H9 (cell line): ENCODE measurements at regions not wholly inside any gene's neighbourhood (a gene's known extent, or its start where the extent isn't known, plus 50 kb on each side); places are given as distances from the start of the nearest gene placed in this dataset.

Source experiments
- DNase-seq: peaks from one replicate; pipeline ENCODE4 v3.0.0-alpha.2; 2017
- H2AFZ ChIP-seq: one replicate; pipeline ENCODE4 v1.6.1; 2013; ENCODE audit warnings: mild to moderate bottlenecking, low read length, control low read depth, moderate library complexity
- H2AK5ac ChIP-seq: 2 replicates; pipeline ENCODE4 v1.6.1; 2013; ENCODE audit warnings: low read length, control low read depth, mixed read lengths; ENCODE audit not compliant: insufficient read length
- H2BK120ac ChIP-seq: one replicate; pipeline ENCODE4 v1.6.1; 2013; ENCODE audit warnings: low read depth, mild to moderate bottlenecking, low read length, control low read depth, inconsistent platforms; ENCODE audit not compliant: poor library complexity, severe bottlenecking
- H2BK12ac ChIP-seq: 2 replicates; pipeline ENCODE4 v1.6.1; 2013; ENCODE audit warnings: low read length, control low read depth, mixed read lengths, low read depth; ENCODE audit not compliant: insufficient read length
- H2BK15ac ChIP-seq: 2 replicates; pipeline ENCODE4 v1.6.1; 2013; ENCODE audit warnings: low read depth, low read length, control low read depth
- H2BK20ac ChIP-seq: one replicate; pipeline ENCODE4 v1.6.1; 2013; ENCODE audit warnings: low read depth, mild to moderate bottlenecking, low read length, control low read depth, inconsistent platforms; ENCODE audit not compliant: poor library complexity, severe bottlenecking
- H2BK5ac ChIP-seq: 2 replicates; pipeline ENCODE4 v1.6.1; 2013; ENCODE audit warnings: low read length, control low read depth, mixed read lengths; ENCODE audit not compliant: insufficient read length
- H3K14ac ChIP-seq: 2 replicates; pipeline ENCODE4 v1.6.1; 2013; ENCODE audit warnings: low read length, control low read depth; ENCODE audit not compliant: insufficient read depth
- H3K18ac ChIP-seq: 2 replicates; pipeline ENCODE4 v1.6.1; 2013; ENCODE audit warnings: low read depth, mild to moderate bottlenecking, mixed read lengths, low read length, control low read depth; ENCODE audit not compliant: insufficient read length
- H3K23ac ChIP-seq: 2 replicates; pipeline ENCODE4 v1.6.1; 2013; ENCODE audit warnings: low read length, control low read depth, mixed read lengths, low read depth; ENCODE audit not compliant: insufficient read length
- H3K23me2 ChIP-seq: 2 replicates; pipeline ENCODE4 v1.6.1; 2013; ENCODE audit warnings: low read depth, mild to moderate bottlenecking, mixed read lengths, low read length, control low read depth; ENCODE audit not compliant: insufficient read length, poor library complexity, severe bottlenecking
- H3K27ac ChIP-seq: 2 replicates; pipeline ENCODE4 v1.5.1; 2013; ENCODE audit warnings: low read length, control low read depth, mixed read lengths, low read depth; ENCODE audit not compliant: insufficient read length
- H3K27me3 ChIP-seq: 2 replicates; pipeline ENCODE4 v1.6.1; 2013; ENCODE audit warnings: low read length, control low read depth, inconsistent platforms; ENCODE audit not compliant: insufficient read depth
- H3K4ac ChIP-seq: 2 replicates; pipeline ENCODE4 v1.6.1; 2013; ENCODE audit warnings: low read depth, mild to moderate bottlenecking, control low read depth, inconsistent platforms, low read length, moderate library complexity
- H3K4me1 ChIP-seq: 2 replicates; pipeline ENCODE4 v1.6.1; 2013; ENCODE audit warnings: low read length, control low read depth, inconsistent platforms; ENCODE audit not compliant: insufficient read depth
- H3K4me2 ChIP-seq: 2 replicates; pipeline ENCODE4 v1.6.1; 2013; ENCODE audit warnings: low read length, control low read depth, mixed read lengths; ENCODE audit not compliant: insufficient read length, insufficient read depth
- H3K56ac ChIP-seq: 2 replicates; pipeline ENCODE4 v1.6.1; 2013; ENCODE audit warnings: low read depth, mild to moderate bottlenecking, mixed read lengths, low read length, control low read depth; ENCODE audit not compliant: insufficient read length
- H3K79me1 ChIP-seq: 2 replicates; pipeline ENCODE4 v1.6.1; 2013; ENCODE audit warnings: low read depth, mild to moderate bottlenecking, moderate library complexity, low read length, control low read depth, inconsistent platforms; ENCODE audit not compliant: insufficient read depth, poor library complexity, severe bottlenecking
- H3K79me2 ChIP-seq: 2 replicates; pipeline ENCODE4 v1.6.1; 2013; ENCODE audit warnings: low read length, control low read depth, inconsistent platforms; ENCODE audit not compliant: insufficient read depth
- H3K9ac ChIP-seq: 2 replicates; pipeline ENCODE4 v1.6.1; 2013; ENCODE audit warnings: low read length, control low read depth, mixed read lengths; ENCODE audit not compliant: insufficient read length; ENCODE audit errors: extremely low read depth
- H3K9me3 ChIP-seq: one replicate; pipeline ENCODE4 v1.6.1; 2013; ENCODE audit warnings: low read depth, low read length, inconsistent platforms; ENCODE audit not compliant: control insufficient read depth
- H3T11ph ChIP-seq: one replicate; pipeline ENCODE4 v1.6.1; 2013; ENCODE audit warnings: mild to moderate bottlenecking, low read length, control low read depth, inconsistent platforms
- H4K20me1 ChIP-seq: one replicate; pipeline ENCODE4 v1.6.1; 2013; ENCODE audit not compliant: control insufficient read depth, insufficient read length, insufficient read depth
- H4K5ac ChIP-seq: 2 replicates; pipeline ENCODE4 v1.6.1; 2013; ENCODE audit warnings: low read depth, mild to moderate bottlenecking, mixed read lengths, low read length, control low read depth; ENCODE audit not compliant: insufficient read length
- H4K8ac ChIP-seq: replicated peaks from 2 replicates; pipeline ENCODE4 v1.6.1; 2013; ENCODE audit warnings: low read length, control low read depth, mixed read lengths, low read depth; ENCODE audit not compliant: insufficient read length
- H4K91ac ChIP-seq: 2 replicates; pipeline ENCODE4 v1.6.1; 2013; ENCODE audit warnings: low read depth, mild to moderate bottlenecking, moderate library complexity, mixed read lengths, low read length, control low read depth; ENCODE audit not compliant: insufficient read length
- H3K27ac Mint-ChIP-seq, 3 experiments: 2 replicates in 2 of 3; 3 replicates in 1 of 3; pipeline ENCODE4 v1.8.0; 2020 to 2021; ENCODE audit warnings: mixed read lengths in 3 of 3, mild to moderate bottlenecking in 1 of 3, moderate library complexity in 1 of 3
- H3K27me3 Mint-ChIP-seq: 2 replicates; pipeline ENCODE4 v1.8.0; 2021; ENCODE audit warnings: low read depth, mild to moderate bottlenecking, moderate library complexity, mixed read lengths
- H3K36me3 Mint-ChIP-seq, 3 experiments: 2 replicates in 2 of 3; 3 replicates in 1 of 3; pipeline ENCODE4 v1.8.0; 2020 to 2021; ENCODE audit warnings: low read depth in 3 of 3, mixed read lengths in 3 of 3; ENCODE audit not compliant: insufficient read depth in 1 of 3
- H3K4me1 Mint-ChIP-seq, 2 experiments: 2 replicates each; pipeline ENCODE4 v1.8.0; 2020; ENCODE audit warnings: mixed read lengths in 2 of 2
- H3K4me3 Mint-ChIP-seq, 2 experiments: 2 replicates in 1 of 2; 3 replicates in 1 of 2; pipeline ENCODE4 v1.8.0; 2020 to 2021; ENCODE audit warnings: mild to moderate bottlenecking in 2 of 2, mixed read lengths in 2 of 2, moderate library complexity in 1 of 2
- H3K9me3 Mint-ChIP-seq, 2 experiments: 2 replicates in 1 of 2; 3 replicates in 1 of 2; pipeline ENCODE4 v1.8.0; 2020; ENCODE audit warnings: mild to moderate bottlenecking in 2 of 2, mixed read lengths in 2 of 2, moderate library complexity in 1 of 2
- CTCF ChIP-seq: fragments of 200-600 bp; sonication (generic); conservative IDR thresholded peaks from 3 replicates; pipeline ENCODE4 v1.8.0; 2021; ENCODE audit warnings: antibody characterized with exemption, mild to moderate bottlenecking
- WGBS: extraction: QIAGEN DNeasy Blood & Tissue Kit; methylation state at CpG from one replicate; pipeline ENCODE4 v1.1.7; 2013; ENCODE audit warnings: missing lambda C conversion rate, low lambda C conversion rate, mixed read lengths; ENCODE audit not compliant: insufficient read length; ENCODE audit errors: extremely low coverage; 5-methylcytosine and 5-hydroxymethylcytosine counted together

- H3K4me3 Mint-ChIP-seq = no peak overlapping the region
- no peaks in the 10 kb centered on the region for H3K27me3 ChIP-seq
- H3K23me2 ChIP-seq = no peaks in the 10 kb centered on the region
- no peak for TF ChIP-seq CTCF
- no peak overlapping the region for H3K27ac ChIP-seq
- no peak overlapping the region for H3K27ac Mint-ChIP-seq
- no peak overlapping the region for H4K5ac ChIP-seq
- H2BK20ac ChIP-seq = no peak overlapping the region
- H4K8ac ChIP-seq = no peak overlapping the region
- H3K36me3 Mint-ChIP-seq = peaks cover 0 to 8% (median 0%) of the 10 kb centered on the region in 3 experiments; a peak in 3 of 7 replicates
- peaks cover 8 to 13% of the 10 kb centered on the region in 2 experiments for H3K9me3 Mint-ChIP-seq
- H3T11ph ChIP-seq = no peak overlapping the region
- H2BK120ac ChIP-seq = no peak overlapping the region
- no peaks in the 10 kb centered on the region for H3K79me2 ChIP-seq
- H2AK5ac ChIP-seq = no peak overlapping the region
- H3K4me2 ChIP-seq = no peak overlapping the region
- no peak overlapping the region for H4K91ac ChIP-seq
- no peak overlapping the region for H3K4ac ChIP-seq
- H3K9me3 ChIP-seq = no peaks in the 10 kb centered on the region
- no CpG with 5 or more reads among the region's 2 CpGs for WGBS
- no peak overlapping the region for H3K18ac ChIP-seq
- no peaks in the 10 kb centered on the region for H4K20me1 ChIP-seq
- no peak overlapping the region for H2BK15ac ChIP-seq
- H3K27me3 Mint-ChIP-seq = no peaks in the 10 kb centered on the region
- H3K14ac ChIP-seq = no peak overlapping the region
- no peak overlapping the region for H3K56ac ChIP-seq
- H3K23ac ChIP-seq = no peak overlapping the region
- no peak overlapping the region for H2AFZ ChIP-seq
- no peaks in the 10 kb centered on the region; the same call in 1 of the 2 replicates for H3K4me1 ChIP-seq
- no peaks in the 10 kb centered on the region for H3K79me1 ChIP-seq
- peaks cover 5% of the 10 kb centered on the region in 2 experiments for H3K4me1 Mint-ChIP-seq
- no peak for DNase-seq
- H2BK5ac ChIP-seq = no peak overlapping the region
- H3K9ac ChIP-seq = no peak overlapping the region
- H2BK12ac ChIP-seq = no peak overlapping the region
Measured at GRCh38 chr14:84819528-84819927, 710.4 kb upstream of the FLRT2 start.
